ENCODE measurements at regions not wholly inside any gene's neighbourhood (a gene's known extent, or its start where the extent isn't known, plus 50 kb on each side); places are given as distances from the start of the nearest gene placed in this dataset.

GRCh38 chr3:117540597-117540996 is 831.0 kb downstream of the TUSC7 start:
- no peak for DNase-seq (ENCODE audit: low read depth in 4 of 4, low spot score in 1 of 4)

- DNase-seq (ENCODE audit: low read depth in 4 of 4, low spot score in 1 of 4), result no peak
These were observed 832.1 kb downstream of the TUSC7 start for GRCh38 chr3:117541721-117542120.

GRCh38 chr3:117543521-117543920 is 833.9 kb downstream of the TUSC7 start:
- no peak for DNase-seq (ENCODE audit: low read depth in 4 of 4, low spot score in 1 of 4)

GRCh38 chr3:117545484-117545883 is 835.9 kb downstream of the TUSC7 start:
- DNase-seq (ENCODE audit: low read depth in 4 of 4, low spot score in 1 of 4), result no peak

- DNase-seq (ENCODE audit: low read depth in 4 of 4, low spot score in 1 of 4), result no peak
These were observed 838.5 kb downstream of the TUSC7 start for GRCh38 chr3:117547956-117548550.

GRCh38 chr3:117548600-117548999 is 839.0 kb downstream of the TUSC7 start:
- no peak for DNase-seq (ENCODE audit: low read depth in 4 of 4, low spot score in 1 of 4)

GRCh38 chr3:117549716-117550115 is 840.1 kb downstream of the TUSC7 start:
- no peak for DNase-seq (ENCODE audit: low read depth in 4 of 4, low spot score in 1 of 4)

- no peak for DNase-seq (ENCODE audit: low read depth in 4 of 4, low spot score in 1 of 4)
These were observed 841.2 kb downstream of the TUSC7 start for GRCh38 chr3:117550766-117551165.

- no peak for DNase-seq (ENCODE audit: low read depth in 4 of 4, low spot score in 1 of 4)
These were observed 843.9 kb downstream of the TUSC7 start for GRCh38 chr3:117553461-117553860.

GRCh38 chr3:117556646-117557407 is 847.2 kb downstream of the TUSC7 start:
- no peak for DNase-seq (ENCODE audit: low read depth in 4 of 4, low spot score in 1 of 4)

GRCh38 chr3:117557464-117558090 is 848.0 kb downstream of the TUSC7 start:
- no peak for DNase-seq (ENCODE audit: low read depth in 4 of 4, low spot score in 1 of 4)

- DNase-seq (ENCODE audit: low read depth in 4 of 4, low spot score in 1 of 4), result no peak
These were observed 849.1 kb downstream of the TUSC7 start for GRCh38 chr3:117558681-117559080.

- DNase-seq (ENCODE audit: low read depth in 4 of 4, low spot score in 1 of 4), result no peak
These were observed 852.4 kb downstream of the TUSC7 start for GRCh38 chr3:117562000-117562399.

GRCh38 chr3:117563063-117563462 is 853.5 kb downstream of the TUSC7 start:
- DNase-seq (ENCODE audit: low read depth in 4 of 4, low spot score in 1 of 4), result no peak

GRCh38 chr3:117565777-117566176 is 856.2 kb downstream of the TUSC7 start:
- no peak for DNase-seq (ENCODE audit: low read depth in 4 of 4, low spot score in 1 of 4)

GRCh38 chr3:117566926-117567325 is 857.3 kb downstream of the TUSC7 start:
- no peak for DNase-seq (ENCODE audit: low read depth in 4 of 4, low spot score in 1 of 4)

GRCh38 chr3:117567382-117567781 is 857.8 kb downstream of the TUSC7 start:
- DNase-seq (ENCODE audit: low read depth in 4 of 4, low spot score in 1 of 4), result no peak

- DNase-seq (ENCODE audit: low read depth in 4 of 4, low spot score in 1 of 4), result no peak
These were observed 858.3 kb downstream of the TUSC7 start for GRCh38 chr3:117567906-117568305.

- DNase-seq (ENCODE audit: low read depth in 4 of 4, low spot score in 1 of 4), result no peak
These were observed 863.2 kb downstream of the TUSC7 start for GRCh38 chr3:117572786-117573185.

GRCh38 chr3:117580806-117581205 is 871.2 kb downstream of the TUSC7 start:
- no peak for DNase-seq (ENCODE audit: low read depth in 4 of 4, low spot score in 1 of 4)

GRCh38 chr3:117586161-117586560 is 876.6 kb downstream of the TUSC7 start:
- DNase-seq (ENCODE audit: low read depth in 4 of 4, low spot score in 1 of 4), result no peak

- no peak for DNase-seq (ENCODE audit: low read depth in 4 of 4, low spot score in 1 of 4)
These were observed 877.8 kb downstream of the TUSC7 start for GRCh38 chr3:117587416-117587815.

Measured in stimulated activated CD4-positive, alpha-beta T cell treated with anti-CD3 and anti-CD28 coated beads, Interleukin-1b, Interleukin-23, amount 100 ng/mL, for 24 hours (primary cell).